Epithelial cell of proximal tubule (primary cell): ENCODE measurements at regions not wholly inside any gene's neighbourhood (a gene's known extent, or its start where the extent isn't known, plus 50 kb on each side); places are given as distances from the start of the nearest gene placed in this dataset.

ENCODE experiments used
- DNase-seq: peaks from one replicate; pipeline ENCODE4 v3.0.0-alpha.2; 2011; ENCODE audit warnings: low read depth
- H3K4me3 ChIP-seq: 2 replicates; pipeline ENCODE4 v1.5.1; 2011; ENCODE audit warnings: low read depth, mild to moderate bottlenecking, low read length
- CTCF ChIP-seq: conservative IDR thresholded peaks from 2 replicates; pipeline ENCODE4 v1.5.1; 2012; ENCODE audit warnings: low read depth, mild to moderate bottlenecking, low read length

DNA sequence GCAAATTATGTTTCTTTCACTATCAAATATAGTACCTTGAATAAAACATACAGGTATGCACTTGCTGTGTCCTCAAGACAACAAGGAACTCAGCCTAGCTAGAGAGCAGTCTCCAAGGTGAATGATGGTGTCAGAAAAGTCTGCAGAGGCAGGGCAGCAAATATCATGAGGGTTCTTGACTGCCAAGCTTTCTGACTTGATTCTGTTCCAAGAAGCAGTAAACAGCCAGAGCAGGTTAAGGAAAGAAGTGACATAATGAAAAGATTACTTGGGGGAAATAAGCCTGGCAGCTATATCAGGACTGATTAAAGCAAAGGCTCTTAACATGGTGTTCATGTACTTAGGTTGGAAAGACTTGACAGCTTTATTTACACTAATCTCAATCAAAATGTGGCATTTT lies 192.2 kb upstream of the GADL1 start:
- no peak for TF ChIP-seq CTCF
- no peak for DNase-seq
- H3K4me3 ChIP-seq = no peak overlapping the region

GRCh38 chr3:31091748-31092147 lies 197.3 kb upstream of the GADL1 start:
- no peak for DNase-seq
- no peak for TF ChIP-seq CTCF
- H3K4me3 ChIP-seq = no peak overlapping the region

GRCh38 chr3:31092748-31093589 lies 198.5 kb upstream of the GADL1 start:
- DNase-seq = no peak
- H3K4me3 ChIP-seq = no peak overlapping the region
- TF ChIP-seq CTCF = no peak

- no peak for DNase-seq
- no peak for TF ChIP-seq CTCF
- H3K4me3 ChIP-seq = no peak overlapping the region
Observed at GRCh38 chr3:31093606-31094005, 199.1 kb upstream of the GADL1 start.

DNA sequence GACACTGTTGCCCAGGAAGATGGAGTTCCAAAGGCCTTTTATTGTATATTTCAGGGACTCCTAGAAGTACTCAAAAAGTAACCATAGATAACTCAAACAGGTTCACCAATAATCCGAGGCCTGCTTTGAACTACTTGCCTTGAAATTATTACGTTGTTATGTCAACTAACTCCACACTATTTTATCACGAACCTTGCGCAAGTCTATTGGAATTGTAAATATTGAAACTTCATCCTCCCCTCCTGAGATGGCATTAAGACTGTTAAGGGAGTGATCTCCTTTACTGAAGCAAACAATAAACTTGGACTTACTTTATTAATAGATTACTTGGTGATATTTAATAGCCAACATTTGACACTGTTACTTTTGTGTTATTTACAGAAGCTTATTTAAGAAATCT lies 199.6 kb upstream of the GADL1 start:
- DNase-seq = no peak
- no peak for TF ChIP-seq CTCF
- H3K4me3 ChIP-seq = no peak overlapping the region

DNA sequence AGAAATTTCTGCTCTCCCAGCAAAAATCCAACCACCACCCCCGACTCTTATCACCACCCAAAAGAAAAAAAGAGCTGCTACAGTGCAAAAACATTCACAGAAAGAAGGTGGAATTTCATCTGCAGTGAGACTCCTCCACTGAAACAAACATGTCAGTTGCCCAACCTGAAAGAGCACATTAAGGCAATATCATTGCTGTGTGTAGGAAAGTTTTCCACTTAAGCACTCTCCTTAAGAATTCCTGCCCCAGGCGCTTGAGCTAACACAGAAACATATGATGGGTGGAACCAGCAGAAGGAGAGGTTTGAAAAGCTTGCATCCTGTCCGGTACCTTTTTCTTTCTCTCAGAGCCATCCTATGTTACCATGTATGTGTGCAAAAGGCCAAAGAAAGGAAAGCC lies 200.8 kb upstream of the GADL1 start:
- H3K4me3 ChIP-seq = no peak overlapping the region
- no peak for TF ChIP-seq CTCF
- DNase-seq = no peak

DNA sequence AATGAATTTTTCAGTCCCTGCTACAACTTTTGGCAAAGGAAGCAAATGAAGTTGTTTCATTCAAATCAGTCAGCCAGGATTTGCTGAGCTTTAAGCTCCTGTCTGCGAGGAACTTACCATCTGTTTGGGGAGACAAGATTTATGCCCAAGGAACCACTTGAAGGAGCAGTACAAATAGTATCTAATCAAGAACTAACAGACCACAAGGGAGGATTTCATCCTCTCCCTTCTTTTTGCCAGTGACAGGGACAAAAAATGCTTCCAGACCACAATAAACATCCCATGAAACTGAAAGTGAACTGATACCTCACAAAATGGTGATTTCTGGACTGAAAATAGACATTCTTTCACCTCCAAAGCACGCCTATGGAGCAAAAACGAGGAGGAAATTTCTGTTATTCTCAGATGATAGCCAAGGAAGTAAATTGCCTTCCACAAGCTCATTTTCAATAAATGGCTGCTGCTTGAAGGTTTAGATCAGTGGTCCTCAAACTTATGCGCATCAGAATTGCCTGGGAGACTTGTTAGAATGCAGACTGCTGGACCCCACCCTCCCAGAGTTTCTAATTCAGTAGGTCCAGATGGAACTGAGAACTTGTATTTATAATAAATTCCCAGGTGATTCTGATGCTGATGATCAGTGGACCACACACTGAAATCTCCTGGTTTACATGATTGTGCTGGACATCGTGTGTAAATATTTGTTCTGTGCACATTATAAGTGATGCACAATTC lies 202.4 kb upstream of the GADL1 start:
- no peak for DNase-seq
- no peak for TF ChIP-seq CTCF
- H3K4me3 ChIP-seq = no peak overlapping the region
